HG02763 (cell line): ENCODE measurements at regions not wholly inside any gene's neighbourhood (a gene's known extent, or its start where the extent isn't known, plus 50 kb on each side); places are given as distances from the start of the nearest gene placed in this dataset.
A peak's percentile ranks its signal among the peaks of the same experiment; 100 is the strongest.
"Not testable (repeated sequence)": the region's sequence is repeated elsewhere in the genome, so short reads cannot be mapped to it uniquely, and the experiment has no call there.

Experiments used
- ATAC-seq: cut with Tn5 transposase; IDR thresholded peaks from one replicate; pipeline ENCODE4 v1.9.1; 2021; ENCODE audit warnings: mild to moderate bottlenecking, moderate library complexity; ENCODE audit not compliant: unreplicated experiment

GRCh38 chrX:55142206-55142918 is 53.5 kb downstream of the PAGE2 start:
- no peak for ATAC-seq

DNA sequence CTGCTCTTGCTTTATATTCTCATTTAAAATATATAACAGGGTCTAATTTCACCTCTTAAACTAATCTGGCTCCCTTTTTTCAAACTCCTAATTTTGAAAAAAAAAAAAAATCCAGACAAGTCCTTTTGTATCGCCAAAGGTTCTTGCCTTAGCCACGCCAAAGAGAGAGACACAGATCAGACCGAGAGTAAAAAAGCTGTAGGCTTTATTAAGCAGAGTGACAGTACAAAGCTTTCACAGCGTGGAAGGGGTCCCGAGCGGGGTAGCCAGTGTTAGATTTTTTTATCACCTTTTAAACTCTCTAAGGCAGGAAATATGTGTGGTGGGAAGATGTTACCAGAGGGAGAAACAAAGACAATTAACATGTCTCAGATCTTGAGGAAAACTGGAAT is 54.1 kb downstream of the PAGE2 start:
- no peak for ATAC-seq

GRCh38 chrX:55143621-55144020 is 54.8 kb downstream of the PAGE2 start:
- no peak for ATAC-seq

DNA sequence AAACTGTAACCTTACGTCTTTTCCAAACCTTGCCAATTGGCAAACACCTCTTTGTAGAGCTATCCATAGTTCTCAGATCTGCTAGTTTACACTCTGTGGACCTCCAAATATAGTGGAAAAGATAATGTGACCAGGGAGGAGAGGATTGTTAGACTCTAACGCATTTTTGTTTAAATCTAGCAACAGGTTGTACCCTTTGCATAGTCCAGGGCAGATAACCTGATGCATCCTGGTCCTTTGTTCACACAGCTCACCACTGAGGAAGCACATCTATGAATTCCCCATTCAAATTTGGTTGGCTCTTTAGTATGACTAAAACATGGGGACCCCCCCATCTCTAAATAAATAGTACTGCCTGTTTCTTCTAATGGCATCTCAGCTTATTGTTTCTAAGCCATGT is 55.9 kb downstream of the PAGE2 start:
- no peak for ATAC-seq

DNA sequence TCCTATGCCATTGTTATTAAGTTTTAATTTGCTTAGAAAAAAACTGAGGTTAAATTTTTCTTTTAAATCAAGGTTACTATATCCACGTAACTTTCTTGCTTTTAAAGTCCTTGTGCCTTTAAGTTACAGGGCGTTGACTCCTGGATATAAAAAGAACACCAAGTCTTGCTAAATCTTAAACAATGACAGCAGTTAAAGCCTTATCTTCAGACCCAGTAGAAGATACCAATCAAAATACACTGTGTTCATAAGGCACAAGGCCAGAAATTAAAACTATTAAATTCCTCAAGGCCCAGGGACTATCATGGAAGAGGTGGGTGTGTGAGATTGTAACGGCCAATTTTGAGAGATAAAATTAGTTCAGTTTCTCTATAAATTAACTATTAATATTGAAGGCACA is 60.4 kb downstream of the PAGE2 start:
- no peak for ATAC-seq

GRCh38 chrX:55151199-55151598 is 62.4 kb downstream of the PAGE2 start:
- no peak for ATAC-seq

- ATAC-seq, result no peak
Observed at GRCh38 chrX:55159551-55159950, 60.6 kb upstream of the PAGE5 start.

- peak; percentile 95 for ATAC-seq
Observed at GRCh38 chrX:55160685-55161552, 59.2 kb upstream of the PAGE5 start.

GRCh38 chrX:55161581-55161980 is 58.6 kb upstream of the PAGE5 start:
- ATAC-seq, result no peak

DNA sequence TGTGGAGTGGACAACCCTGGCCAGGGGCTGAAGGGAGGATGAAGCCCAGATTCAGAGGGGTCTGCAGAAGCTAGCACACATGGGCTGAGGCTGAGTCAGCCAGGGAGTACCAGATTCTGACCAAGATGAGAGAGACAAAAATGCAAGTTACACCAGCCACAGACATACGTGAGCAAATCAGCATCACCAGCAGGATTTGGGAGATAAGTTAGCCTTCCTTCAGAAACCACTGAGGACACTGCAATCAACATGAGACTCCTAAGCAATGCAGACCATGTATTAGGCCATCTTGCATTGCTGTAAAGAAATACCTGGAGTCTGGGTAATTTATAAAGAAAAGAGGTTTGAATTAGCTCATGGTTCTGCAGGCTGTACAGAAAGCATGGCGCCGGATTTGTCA is 57.0 kb upstream of the PAGE5 start:
- no peak for ATAC-seq

- ATAC-seq, result not testable (repeated sequence)
Observed at GRCh38 chrX:55165026-55165425, 55.1 kb upstream of the PAGE5 start.

GRCh38 chrX:55167124-55167803 is 52.9 kb upstream of the PAGE5 start:
- no peak for ATAC-seq

GRCh38 chrX:55167901-55168300 is 52.2 kb upstream of the PAGE5 start:
- no peak for ATAC-seq

- no peak for ATAC-seq
Observed at GRCh38 chrX:55169782-55170181, 50.4 kb upstream of the PAGE5 start.
